Left kidney (tissue), 1 donor: ENCODE measurements at regions not wholly inside any gene's neighbourhood (a gene's known extent, or its start where the extent isn't known, plus 50 kb on each side); places are given as distances from the start of the nearest gene placed in this dataset.

ENCODE experiments used
- DNase-seq: peaks from one replicate; pipeline ENCODE4 v3.0.0-alpha.2; 2013

DNA sequence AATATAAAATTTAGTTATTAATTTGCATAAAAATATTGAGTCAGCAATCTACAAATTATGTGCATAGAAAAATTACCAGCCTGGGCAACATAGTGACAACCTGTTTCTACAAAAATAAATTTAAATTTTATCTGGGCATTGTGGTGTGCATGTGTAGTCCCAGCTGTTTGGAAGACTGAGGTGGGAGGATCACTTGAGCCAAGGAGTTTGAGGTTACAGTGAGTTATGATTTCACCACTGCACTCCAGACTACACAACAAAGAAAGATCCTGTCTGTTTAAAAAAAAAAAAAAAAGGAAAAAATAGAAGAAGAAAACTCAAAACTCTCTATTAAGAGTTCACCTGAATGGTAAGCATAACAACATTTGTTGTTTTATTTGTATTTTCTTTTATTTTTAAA is 1048.4 kb upstream of the CDH2 start:
- DNase-seq: no peak

DNA sequence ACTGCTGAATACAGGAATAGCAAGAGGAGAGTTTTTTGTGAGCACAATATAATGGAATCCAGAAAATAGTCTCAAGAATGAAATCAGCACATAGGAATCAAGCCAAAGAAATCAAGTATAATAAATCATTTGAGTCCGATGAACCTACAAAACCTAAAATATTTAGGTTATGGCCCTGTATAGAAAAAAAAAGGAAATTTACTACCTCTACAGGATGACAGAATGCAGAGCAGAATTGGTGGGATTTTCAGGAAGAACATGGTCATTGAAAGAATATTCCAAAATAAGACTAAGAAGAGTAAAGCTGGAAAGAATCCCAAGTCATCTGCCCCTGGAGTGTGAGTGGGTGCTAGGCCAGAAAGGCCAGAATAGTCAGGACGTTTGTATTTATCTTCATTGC is 1041.2 kb upstream of the CDH2 start:
- DNase-seq: no peak

DNA sequence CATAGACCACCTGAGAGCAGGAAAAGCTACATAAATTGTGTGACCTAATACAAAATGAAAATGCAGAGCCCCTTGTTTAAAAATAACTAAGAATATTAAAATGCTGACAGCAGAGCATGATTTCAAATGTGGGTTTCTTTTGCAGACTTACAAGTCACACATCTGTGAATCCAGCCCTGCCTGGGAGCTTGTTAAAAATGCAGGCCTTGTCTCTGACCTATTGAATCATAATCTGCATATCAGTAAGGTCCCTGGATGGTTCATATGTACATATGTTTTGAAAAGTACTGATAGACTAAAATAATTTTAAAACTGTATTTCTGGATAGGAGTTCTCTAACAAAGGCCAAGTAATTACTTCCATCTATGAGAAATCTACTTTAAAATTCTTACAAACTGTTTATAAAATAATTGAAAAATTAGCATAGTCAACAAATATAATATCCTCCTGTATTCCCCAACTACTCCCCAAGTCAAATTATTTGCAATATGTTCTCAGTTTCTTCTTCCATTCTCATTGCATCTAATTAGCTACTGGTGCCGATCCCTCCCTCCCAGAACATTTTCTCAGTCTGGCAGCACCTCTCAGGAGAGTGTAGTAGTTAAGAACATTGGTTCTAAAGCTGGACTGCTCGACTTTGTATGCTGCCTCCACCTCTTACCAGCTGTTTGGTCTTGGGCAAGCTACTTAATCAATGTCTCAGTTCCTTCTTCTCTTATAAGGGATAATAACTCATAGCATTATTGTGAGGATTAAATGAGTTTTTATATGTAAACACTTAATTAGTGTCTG is 1040.4 kb upstream of the CDH2 start:
- no peak for DNase-seq

DNA sequence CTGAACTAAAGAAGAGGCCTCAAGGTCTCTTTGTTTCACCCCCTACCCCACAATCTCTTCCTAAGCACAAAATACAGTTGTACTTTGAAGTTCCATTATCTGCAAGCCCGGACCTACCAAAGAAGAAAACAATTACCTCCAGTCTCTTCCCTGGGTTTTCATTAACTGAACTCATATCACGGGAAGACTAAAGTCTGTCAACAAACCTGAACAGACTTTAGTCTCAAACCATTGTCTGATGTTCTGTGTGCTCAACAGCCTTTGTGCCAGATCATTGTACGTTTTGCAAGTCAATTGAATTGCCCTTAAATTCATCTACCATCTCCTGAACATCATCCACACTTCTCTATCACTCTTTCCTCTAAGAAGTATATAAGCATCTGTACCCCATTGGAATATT is 1021.9 kb upstream of the CDH2 start:
- no peak for DNase-seq

DNA sequence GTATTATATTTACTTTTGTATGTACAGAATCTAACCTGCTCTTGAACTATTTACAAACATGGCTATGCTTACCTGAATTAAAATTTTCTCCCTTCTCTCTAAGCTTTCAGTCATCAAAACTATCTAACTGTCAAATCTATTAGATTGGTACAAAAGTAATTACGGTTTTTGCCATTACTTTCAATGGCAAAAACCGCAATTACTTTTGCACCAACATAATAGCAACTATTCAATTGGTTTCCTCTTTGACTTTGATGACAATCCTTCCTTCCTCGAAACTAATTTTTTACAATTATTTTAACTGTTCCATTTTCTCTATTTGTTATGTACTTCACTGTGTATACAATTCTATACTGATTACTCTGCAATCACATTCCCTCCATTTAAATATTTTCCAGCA is 1019.4 kb upstream of the CDH2 start:
- no peak for DNase-seq

DNA sequence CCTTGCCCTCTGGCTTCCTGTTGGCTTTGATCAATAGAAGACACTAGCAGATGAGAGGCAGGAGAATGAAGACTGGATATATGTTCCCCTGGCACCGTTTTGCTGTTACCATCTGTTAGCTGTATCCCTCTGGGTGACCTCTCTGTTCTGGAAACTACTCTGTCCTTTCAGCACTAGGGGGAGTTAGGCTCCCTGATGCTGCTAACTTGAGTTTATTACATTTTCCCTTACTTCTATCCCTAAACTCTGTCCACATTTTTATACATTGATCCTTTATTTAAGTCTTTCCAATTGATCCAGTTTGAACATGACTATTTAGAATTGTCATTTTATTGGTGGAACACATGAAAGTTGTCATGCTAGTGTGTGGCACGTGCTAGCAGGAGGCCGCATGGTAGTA is 1014.3 kb upstream of the CDH2 start:
- no peak for DNase-seq

DNA sequence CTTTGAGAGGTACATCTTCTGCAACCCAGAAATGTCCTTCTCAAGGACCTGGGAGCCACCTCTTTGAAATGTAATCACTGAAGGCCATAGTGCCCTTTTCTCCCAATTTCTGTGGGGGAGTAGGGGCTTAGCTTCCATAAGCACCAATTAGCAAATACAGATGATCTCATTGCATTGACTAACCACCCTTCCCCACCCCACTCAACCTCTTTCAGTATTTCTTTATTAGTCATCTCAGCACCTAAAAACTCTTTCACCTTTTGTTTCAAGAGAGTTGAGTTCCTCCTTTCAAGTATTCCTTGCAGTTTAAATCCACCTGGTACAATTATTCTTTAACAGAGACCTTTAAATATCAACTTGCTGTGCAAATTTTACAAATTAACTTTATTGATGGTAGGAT is 1011.8 kb upstream of the CDH2 start:
- no peak for DNase-seq

DNA sequence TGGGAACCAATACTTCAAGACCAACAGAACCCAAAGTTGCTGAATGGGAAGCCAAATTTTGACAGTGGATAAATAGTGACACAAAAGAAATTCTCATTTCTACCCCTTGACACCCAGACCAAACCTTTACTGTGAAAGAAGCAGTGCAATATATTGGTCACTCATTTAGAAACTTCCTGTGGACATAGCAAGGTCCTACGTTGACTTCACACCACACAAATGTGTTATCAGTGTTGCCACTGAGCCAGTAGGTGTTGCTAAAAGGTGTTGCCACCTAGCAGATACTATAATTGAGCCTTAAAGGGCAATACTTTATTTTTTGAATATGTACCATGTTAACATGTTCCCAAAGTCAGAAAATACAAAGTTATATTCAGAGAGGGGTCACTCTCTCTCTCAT is 1008.9 kb upstream of the CDH2 start:
- no peak for DNase-seq

DNA sequence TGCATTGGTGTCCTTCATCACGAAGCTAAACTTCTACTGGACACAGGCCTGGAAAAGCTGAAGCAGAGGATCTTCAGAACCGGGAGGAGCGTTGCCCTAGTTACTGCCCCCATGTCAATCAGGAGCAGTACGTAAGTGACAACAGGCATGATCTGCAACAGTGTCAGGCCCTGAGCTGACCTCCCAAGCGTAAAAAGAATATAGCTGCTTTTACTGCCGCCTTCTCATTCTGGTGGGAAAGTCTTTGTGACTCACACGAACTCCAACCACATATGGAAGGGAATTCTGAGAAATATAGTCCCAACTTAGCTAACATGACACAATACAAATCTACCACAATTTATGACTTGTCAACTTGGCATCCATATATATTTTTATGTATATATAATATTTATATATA is 1007.7 kb upstream of the CDH2 start:
- DNase-seq: no peak

DNA sequence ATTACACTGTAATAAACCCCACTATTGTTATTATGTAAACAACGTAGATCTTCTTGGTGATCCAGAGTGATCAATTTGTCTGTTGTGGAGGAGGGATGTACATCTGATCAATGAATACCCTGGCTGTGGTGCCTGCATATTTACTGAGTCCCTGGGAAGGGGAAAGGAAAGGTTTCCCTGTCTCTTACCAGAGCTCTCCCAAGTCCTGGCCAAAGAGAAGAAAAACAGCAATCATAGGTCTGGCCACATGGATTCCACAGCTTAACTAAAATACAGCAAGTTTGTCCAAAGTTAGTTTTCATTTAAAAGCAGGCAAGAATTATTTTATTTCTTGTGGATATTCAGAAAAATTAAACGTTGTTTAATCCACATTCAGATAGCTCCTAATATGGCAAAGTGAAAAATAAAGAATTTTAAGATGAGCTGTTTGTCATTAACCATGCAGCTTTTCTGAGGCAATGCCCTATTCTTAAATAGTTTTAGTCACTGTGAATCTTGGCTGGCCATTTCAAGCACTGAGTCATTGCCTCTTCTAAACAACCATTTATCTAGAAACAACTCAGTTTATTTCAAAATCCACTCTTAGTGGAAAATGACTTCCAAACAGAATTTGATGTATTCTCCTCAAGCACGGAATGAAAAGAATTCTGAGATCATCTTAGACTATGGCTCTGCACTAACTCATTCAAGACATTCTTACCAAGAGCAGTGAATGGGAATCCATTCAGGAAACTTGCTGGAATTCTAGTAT is 1004.4 kb upstream of the CDH2 start:
- DNase-seq: no peak

DNA sequence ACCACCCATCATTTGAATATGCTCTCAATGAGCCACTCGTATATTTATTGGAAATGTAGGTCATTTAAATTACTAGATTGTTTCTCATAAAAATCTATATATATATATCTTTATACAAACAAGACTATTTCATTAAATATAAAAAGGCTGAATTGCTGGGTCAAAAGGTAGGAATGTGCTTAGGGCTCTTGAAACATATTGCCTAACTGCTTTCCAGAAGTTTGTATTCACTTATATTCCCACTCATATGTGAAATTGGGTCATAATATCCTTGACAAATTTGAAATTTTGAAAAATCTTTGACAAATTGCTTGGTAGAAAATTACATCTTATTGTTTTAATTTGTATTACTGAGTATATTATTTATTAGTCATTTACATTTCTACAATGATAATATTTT is 999.8 kb upstream of the CDH2 start:
- no peak for DNase-seq

DNA sequence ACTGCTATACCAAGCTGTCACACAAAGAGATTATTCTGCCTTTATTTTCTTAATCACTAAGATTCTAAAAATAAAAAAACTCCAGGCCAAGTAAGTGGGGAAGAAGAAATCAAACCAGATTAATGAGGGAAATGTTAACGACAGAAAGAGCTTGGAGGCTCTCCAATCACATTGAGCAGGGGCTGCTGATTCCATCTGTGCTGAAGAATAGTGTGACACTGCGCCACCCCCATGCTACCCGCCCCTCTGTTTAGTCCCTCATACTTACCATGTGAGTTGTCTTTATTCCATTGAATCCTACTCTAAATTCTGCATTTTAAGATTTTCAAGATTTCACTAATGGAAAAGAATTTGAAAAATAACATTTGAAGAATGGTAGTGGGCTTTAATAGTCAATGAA is 998.0 kb upstream of the CDH2 start:
- no peak for DNase-seq

DNA sequence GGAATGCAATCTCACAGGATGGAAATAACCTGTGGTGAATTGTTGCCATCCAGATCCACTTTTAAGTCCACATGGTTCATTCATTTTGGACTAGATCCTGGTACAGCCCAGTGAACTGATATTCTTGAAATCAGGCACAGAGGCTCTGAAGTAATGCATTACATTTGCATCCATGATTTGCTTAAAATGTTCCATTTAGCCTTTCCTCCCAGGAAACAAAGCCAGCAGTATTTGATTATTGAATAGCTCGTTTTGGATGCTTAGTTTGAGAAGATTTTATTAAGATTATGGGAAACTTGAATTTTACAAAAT is 995.8 kb upstream of the CDH2 start:
- DNase-seq: no peak

DNA sequence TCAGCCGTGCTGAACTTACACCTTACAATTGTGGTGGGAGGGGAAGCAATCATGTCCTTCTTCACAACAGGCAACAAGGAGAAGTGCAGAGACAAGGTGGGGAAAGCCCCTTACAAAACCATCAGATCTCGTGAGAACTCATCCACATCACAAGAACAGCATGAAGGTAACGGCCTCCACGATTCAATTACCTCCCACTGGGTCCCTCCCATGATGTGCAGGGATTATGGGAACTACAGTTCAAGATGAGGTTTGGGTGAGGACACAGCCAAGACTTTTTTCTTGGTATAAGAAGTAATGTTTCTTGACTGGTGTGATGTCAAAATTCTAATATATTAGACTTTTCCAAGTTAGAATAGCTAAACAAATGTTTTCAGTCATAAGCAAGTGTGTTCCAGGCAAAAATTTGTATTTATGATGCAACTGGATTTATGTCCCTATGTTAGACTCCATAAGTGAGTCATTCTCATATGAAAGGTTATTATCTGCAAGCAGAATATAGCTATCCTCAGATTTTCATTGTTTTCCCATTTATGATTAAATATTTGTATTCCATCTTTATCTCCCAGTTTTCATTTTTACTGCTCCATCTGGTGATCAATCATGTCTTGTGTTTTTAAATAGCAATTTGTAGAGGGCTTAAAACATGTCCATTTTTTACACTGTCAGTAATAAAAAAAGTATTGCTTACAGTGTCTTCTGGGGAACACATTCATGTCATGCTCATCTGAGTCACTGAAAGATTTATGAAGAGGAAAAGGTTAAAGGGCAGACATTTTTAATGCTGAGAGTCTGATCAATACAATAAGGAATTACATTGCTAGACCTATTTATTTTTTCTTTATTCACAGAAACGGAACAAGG is 995.2 kb upstream of the CDH2 start:
- DNase-seq: no peak

DNA sequence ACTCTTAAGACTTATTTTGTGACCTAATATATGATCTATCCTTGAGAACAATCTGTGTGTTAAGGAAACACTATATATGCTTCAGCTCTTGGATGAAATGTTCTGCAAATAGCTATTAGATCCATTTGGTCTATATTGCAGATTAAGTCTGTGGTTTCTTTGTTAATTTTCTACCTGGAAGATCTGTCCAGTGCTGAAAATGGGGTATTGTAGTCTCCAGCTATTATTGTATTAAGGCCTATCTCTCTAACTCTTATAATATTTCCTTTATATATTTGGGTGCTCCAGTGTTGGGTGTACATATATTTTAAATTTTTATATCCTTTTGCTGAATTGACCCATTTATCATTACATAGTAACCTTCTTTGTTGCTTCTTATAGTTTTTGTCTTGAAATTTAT is 992.7 kb upstream of the CDH2 start:
- no peak for DNase-seq

DNA sequence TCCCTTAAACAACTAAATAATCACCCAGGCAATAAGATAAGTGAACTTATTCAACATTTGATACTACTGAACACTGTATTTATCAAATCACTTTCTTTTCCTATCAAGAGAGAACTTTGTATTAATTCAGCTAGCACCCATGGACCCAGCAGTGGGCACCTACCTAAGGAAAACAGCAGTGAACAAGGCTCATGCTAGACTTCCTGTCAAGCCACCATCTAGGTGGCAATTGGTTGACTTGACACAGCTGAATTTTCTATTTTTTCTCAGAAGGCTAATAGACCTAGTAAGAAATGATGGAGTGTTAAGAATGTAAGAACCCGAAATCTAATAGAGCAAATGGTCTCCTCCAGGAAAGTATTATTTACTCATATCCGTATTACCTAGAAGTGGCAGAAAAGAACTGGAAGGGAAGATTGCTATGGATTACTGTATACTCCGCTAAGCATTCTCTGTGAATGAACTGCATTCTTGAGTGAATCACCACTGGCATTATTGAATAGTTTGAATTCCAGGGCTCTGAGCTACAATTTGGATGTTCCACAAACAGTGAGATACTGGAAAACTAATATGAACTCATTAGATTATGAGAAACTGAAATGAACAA is 988.2 kb upstream of the CDH2 start:
- DNase-seq: no peak

DNA sequence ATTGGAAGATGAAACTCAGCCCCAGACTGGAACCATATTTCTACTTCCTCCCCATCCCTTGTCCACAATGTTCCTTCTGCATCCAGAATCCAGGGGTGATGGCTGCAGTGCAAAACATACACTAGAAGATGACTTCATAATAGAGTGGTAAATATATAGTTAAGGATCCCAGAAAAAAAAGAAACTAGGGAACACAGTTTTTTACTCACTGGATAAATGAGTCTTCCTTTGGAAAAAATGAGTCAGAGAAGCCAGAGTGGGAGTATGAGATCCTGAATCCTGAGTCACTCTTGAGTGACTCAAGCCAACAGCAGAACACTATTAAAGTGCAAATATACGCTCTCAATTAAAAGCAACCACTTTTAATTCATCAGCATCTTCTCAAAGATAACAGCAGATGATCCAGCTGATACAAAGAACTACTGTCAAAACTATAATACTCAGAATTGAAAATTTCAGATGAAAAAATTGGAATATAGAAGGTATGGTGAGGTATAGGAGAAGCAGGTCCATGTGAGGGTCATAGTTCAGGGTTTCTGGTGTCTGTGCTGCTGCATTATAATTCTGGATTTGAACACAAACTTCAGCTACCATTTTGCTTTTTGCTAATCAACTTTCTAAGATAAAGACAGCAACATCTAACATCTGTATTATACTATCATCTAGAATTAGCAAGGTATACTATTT is 987.2 kb upstream of the CDH2 start:
- no peak for DNase-seq

DNA sequence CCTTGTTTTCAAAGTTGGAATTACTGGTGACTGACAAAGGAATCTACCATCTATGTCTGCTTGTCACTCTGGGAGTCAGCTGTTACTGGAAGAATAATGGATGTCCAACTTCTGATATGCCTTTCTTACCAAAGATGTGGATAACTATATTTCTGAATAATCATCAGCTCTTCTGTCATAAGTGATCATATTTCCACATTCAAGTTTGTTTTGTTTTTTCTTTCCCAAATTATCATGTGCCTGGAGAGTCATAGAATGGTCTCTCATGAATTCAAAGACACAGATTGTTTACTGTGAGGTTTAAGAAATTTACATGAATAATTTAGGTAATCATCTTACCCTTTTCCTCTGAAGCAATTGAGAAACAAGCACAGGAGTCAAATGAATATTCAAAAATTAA is 986.7 kb upstream of the CDH2 start:
- no peak for DNase-seq

DNA sequence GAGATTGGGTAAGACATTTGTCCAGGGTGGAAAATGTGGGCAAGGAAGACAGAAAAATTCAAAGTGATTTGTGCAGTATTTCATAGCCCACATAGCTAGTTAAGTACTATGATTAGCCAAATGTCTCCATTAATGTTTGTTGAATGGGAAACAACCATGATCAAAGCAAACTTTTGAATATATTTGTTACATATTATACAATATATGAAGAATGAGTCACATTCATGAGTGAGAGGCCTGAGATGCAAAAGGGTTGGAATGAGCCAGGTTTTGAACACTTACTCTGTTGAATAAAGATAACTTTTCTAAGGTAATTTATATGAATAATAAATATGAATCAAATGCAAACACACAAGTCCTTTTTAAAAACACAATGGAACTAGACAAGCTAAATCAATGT is 984.5 kb upstream of the CDH2 start:
- no peak for DNase-seq

DNA sequence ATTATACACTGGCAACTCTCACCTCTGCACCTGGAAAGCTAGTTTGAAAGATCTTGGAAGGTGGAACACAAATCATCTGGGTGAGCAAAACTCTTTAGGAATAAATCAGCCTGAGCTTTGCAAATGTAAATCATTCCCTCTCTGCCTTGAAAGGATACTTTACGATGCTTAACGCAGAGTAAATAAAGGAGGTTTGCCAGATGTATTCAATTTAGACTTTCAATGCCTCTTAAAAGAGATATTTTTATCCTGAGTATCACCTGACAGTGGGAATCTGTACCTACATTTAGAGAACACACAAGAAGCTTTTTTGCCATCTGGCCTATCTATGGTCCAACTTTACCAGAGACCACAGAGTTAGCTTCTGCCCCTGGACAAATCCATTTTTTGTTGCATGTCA is 983.2 kb upstream of the CDH2 start:
- no peak for DNase-seq

DNA sequence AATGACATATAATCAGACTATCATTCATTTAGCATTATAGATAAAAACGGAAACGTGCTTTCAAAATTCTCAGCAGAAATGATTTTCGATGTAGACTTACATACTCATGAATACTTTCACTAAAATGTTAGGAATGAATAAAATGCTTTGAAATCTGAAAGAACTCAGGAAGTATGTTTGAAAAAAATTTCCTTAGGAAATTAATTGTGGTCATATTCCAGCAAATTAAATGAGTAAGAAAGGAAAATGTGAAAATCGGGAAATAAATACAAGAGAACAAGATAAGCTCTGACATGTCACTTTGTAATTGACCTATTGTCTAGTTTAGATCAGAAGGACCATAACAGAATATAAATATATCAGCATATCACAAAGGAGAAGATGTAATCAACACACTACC is 981.0 kb upstream of the CDH2 start:
- DNase-seq: no peak
